22Rv1 (cell line): ENCODE measurements at regions not wholly inside any gene's neighbourhood (a gene's known extent, or its start where the extent isn't known, plus 50 kb on each side); places are given as distances from the start of the nearest gene placed in this dataset.

Experiments used
- H3K27ac ChIP-seq: fragments of 450-650 bp; 2 replicates; pipeline ENCODE4 v1.5.1; 2017
- ZFX ChIP-seq: fragments of 450-650 bp; IDR thresholded peaks from 2 replicates; pipeline ENCODE4 v1.6.1; 2017; ENCODE audit warnings: antibody characterized with exemption, borderline replicate concordance
- TF ChIP-seq, protein P1 (sequence below): fragments of 450-650 bp; IDR thresholded peaks from 2 replicates; pipeline ENCODE4 v1.5.1; 2017; ENCODE audit warnings: mild to moderate bottlenecking

DNA sequence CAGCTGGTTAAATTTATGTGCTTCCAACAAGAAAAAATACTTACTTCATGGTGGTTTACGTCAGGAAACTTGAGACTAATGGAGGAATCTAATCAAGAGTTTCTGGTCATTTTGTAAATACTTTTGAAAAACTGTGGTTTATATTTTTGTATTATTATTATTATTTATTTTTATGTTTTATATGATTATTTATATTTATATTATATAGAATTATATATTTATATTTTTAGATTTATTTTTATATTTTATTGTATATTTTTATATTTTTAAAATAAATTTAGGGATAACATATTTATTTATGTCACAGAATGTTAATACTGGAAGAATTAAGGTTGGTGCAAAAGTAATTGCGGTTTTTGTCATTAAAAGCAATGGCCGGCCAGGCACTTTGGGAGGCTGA is 474.5 kb upstream of the DDX18 start:
- H3K27ac ChIP-seq: no peak overlapping the region

DNA sequence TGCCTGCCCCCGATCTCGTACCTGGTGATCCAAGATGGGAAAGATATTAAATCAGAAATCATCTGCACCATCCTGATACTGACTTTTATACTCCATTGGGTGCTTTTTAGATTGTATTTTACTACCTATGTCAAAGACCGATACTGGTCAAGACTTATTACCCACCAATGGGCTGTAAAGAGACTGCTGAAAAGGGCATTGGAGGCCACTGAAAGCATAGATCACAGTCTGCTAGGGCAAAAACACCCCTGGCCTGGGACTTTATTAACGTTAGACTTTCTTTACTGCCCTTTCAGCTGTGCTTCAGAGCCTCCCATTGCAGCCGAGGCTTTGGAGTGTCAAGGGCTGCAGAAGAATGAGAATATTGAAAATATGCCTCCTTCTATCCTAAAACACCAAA is 472.8 kb upstream of the DDX18 start:
- TF ChIP-seq, protein P1, sequence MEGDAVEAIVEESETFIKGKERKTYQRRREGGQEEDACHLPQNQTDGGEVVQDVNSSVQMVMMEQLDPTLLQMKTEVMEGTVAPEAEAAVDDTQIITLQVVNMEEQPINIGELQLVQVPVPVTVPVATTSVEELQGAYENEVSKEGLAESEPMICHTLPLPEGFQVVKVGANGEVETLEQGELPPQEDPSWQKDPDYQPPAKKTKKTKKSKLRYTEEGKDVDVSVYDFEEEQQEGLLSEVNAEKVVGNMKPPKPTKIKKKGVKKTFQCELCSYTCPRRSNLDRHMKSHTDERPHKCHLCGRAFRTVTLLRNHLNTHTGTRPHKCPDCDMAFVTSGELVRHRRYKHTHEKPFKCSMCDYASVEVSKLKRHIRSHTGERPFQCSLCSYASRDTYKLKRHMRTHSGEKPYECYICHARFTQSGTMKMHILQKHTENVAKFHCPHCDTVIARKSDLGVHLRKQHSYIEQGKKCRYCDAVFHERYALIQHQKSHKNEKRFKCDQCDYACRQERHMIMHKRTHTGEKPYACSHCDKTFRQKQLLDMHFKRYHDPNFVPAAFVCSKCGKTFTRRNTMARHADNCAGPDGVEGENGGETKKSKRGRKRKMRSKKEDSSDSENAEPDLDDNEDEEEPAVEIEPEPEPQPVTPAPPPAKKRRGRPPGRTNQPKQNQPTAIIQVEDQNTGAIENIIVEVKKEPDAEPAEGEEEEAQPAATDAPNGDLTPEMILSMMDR: no peak
- TF ChIP-seq ZFX: no peak
- H3K27ac ChIP-seq: no peak overlapping the region

More for the DNA sequence above, 474.5 kb upstream of the DDX18 start:
- TF ChIP-seq, protein P1: no peak
- no peak for TF ChIP-seq ZFX

DNA sequence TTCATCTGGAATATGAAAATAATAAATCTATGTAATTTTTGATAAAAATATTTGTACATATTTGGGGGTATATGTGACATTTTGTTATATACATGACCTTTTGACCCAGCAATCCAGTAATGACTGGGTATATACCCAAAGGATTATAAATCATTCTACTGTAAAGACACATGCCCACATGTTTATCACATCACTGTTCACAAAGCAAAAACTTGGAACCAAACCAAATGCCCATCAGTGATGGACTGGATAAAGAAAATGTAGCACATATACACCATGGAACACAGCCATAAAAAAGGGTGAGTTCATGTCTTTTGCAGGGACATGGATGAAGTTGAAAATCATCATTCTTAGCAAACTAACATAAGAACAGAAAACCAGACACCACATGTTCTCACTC is 472.1 kb upstream of the DDX18 start:
- no peak for TF ChIP-seq ZFX
- TF ChIP-seq, protein P1: no peak
- H3K27ac ChIP-seq: no peak overlapping the region

DNA sequence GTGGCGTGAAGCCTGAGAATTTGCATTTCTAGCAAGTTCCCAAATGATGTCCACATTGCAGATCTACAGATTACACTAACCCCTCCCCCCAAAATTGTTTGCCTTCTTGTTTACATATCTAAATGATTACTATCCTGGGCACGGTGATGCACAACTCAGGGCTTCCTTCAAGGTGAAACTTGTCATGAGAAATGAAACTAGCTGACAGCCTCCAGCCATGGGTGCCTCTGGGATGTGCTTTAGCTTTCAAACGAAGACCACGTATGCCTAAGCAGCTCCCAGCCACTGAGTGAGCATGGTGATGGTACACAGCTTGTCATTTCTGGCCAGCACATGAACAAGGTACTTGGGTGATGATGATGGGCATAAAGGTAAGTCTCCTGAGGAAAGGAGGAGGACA is 464.8 kb upstream of the DDX18 start:
- no peak overlapping the region for H3K27ac ChIP-seq
- TF ChIP-seq, protein P1: no peak
- TF ChIP-seq ZFX: no peak

DNA sequence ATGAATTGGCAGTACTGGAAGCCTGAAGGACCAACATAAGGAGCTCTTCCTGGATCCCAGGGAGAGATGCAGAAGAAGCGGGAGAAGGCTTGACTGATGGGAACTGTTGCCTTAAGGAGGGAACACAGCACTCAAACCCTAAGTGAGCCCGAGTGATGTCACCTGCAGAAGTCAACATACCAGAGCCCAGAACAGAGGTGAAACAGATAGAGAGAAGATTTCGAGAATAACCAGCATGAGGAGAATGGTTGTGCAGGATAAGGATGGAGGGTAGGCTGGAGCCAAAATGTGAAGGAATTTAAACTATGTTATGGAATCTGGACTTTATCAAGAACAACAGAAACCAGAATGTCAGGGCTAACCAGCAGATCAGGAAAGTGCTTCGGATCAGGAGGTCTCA is 463.1 kb upstream of the DDX18 start:
- TF ChIP-seq, protein P1: no peak
- TF ChIP-seq ZFX: no peak
- H3K27ac ChIP-seq: no peak overlapping the region

DNA sequence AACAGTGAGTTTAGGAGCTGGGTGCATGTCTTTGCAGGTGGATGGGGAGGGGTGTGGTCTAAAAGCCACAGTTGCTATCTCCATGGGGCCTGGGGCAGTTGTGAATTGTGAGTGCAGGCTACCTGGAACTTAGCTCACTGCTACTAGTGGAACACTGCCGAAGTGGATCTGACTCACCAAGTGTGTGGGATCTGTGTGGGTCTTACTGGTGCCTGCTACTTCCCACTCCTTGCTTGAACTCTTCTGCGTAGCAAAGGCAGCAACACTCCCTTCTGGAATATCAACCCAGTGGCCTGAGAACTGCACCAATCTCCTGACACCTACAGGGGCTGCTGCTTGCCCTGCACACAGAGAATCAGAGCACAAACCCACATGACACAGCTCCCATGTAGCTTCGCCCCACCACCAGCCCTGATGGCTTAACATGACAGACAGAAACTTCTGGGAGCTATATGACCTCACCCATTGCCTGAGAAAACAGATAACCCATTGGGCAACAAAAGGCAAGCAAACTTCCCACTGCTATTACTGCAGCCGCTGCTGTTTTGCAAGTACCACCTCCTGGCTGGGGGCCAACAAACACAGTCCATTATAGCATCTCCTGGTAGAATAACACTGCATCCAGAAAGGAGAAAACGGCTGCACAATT is 455.1 kb upstream of the DDX18 start:
- no peak for TF ChIP-seq ZFX
- TF ChIP-seq, protein P1: no peak

DNA sequence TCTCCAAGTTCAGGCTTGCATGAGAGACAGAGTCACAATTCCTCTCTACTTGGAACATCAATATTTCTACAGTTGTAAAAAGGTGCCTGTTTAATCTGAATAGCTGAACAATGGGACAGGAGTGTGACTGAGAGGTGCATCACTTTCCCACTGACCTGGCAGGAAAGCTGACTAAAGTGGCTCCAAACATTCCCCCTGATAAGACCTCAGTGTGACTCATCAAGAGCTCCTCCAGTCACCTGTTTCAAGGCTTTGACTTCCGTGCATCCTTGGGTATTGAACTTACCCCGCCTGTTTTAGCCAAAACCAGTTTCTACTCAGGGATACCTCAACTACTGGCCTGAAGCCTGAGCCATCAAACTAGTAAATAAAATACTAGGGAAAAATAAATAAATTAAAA is 453.9 kb upstream of the DDX18 start:
- no peak overlapping the region for H3K27ac ChIP-seq
- TF ChIP-seq, protein P1: no peak
- no peak for TF ChIP-seq ZFX

More for the DNA sequence above, 455.1 kb upstream of the DDX18 start:
- no peak overlapping the region for H3K27ac ChIP-seq
